ENCODE measurements at regions not wholly inside any gene's neighbourhood (a gene's known extent, or its start where the extent isn't known, plus 50 kb on each side); places are given as distances from the start of the nearest gene placed in this dataset.

GRCh38 chr14:50026396-50026795 lies 90.0 kb downstream of the VCPKMT start:
- no peaks in the 10 kb centered on the region for H3K4me1 ChIP-seq (ENCODE audit: insufficient read depth, low read length, poor library complexity, severe bottlenecking)
- ChIA-PET POLR2A (interaction anchor here (0.6 kb wide), 1 partner anchor 23 kb away, joined by 4 read pairs; no protein-coding TSS in a partner anchor), CTCF (ENCODE audit: unreplicated experiment) (no interaction called here)
- H4K20me1 ChIP-seq (ENCODE audit: insufficient read depth, low read length) = no peaks in the 10 kb centered on the region
- intact Hi-C loops (cut with micrococcal nuclease; ENCODE audit: unreplicated experiment) = no loop called here
- no peak overlapping the region for H3K4me2 ChIP-seq (ENCODE audit: low read length)
- BruUV-seq (replicated peaks) = no TSS peak
- H3K4me3 ChIP-seq (ENCODE audit: low read depth, low read length, poor library complexity, severe bottlenecking) = no peak overlapping the region
- no peaks in the 10 kb centered on the region for H3K79me2 ChIP-seq (ENCODE audit: insufficient read depth, low read depth, low read length)
- H2AFZ ChIP-seq (ENCODE audit: low read length) = no peak overlapping the region
- no peaks in the 10 kb centered on the region for H3K9me2 ChIP-seq (ENCODE audit: insufficient read depth, low read length)
- DNase-seq (ENCODE audit: low spot score) = no peak
- peaks cover 9% of the 10 kb centered on the region; the same call in 1 of the 2 replicates for H3K9me3 ChIP-seq (ENCODE audit: low read length)
- H3K27ac ChIP-seq (ENCODE audit: low read depth, low read length, poor library complexity, severe bottlenecking) = no peak overlapping the region
- H3K36me3 ChIP-seq (ENCODE audit: insufficient read depth, low read length) = no peaks in the 10 kb centered on the region
- TF ChIP-seq CTCF (conservative IDR thresholded peaks at IDR 0.05; ENCODE audit: low read length) (no peak), EZH2phosphoT487 (IDR thresholded peaks at IDR 0.05; ENCODE audit: borderline replicate concordance, low read depth, low read length) (no peak)

GRCh38 chr14:50027816-50028215 lies 88.6 kb downstream of the VCPKMT start:
- TF ChIP-seq EZH2phosphoT487 (IDR thresholded peaks at IDR 0.05; ENCODE audit: borderline replicate concordance, low read depth, low read length) = no peak
- no peak for TF ChIP-seq CTCF (conservative IDR thresholded peaks at IDR 0.05; ENCODE audit: low read length)
- H3K9me2 ChIP-seq (ENCODE audit: insufficient read depth, low read length) = no peaks in the 10 kb centered on the region
- intact Hi-C loops (cut with micrococcal nuclease; ENCODE audit: unreplicated experiment) = no loop called here
- ChIA-PET CTCF (ENCODE audit: unreplicated experiment) (interaction anchor here (0.6 kb wide), 2 partner anchors 13 to 170 kb away, joined by 3 read pairs; no protein-coding TSS in a partner anchor), POLR2A (interaction anchor here (0.6 kb wide), 1 partner anchor 16 kb away, joined by 7 read pairs; no protein-coding TSS in a partner anchor)
- H4K20me1 ChIP-seq (ENCODE audit: insufficient read depth, low read length) = no peaks in the 10 kb centered on the region
- peaks cover 9% of the 10 kb centered on the region; the same call in 1 of the 2 replicates for H3K9me3 ChIP-seq (ENCODE audit: low read length)
- H3K79me2 ChIP-seq (ENCODE audit: insufficient read depth, low read depth, low read length) = no peaks in the 10 kb centered on the region
- H2AFZ ChIP-seq (ENCODE audit: low read length) = no peak overlapping the region
- BruUV-seq (replicated peaks) = no TSS peak
- no peaks in the 10 kb centered on the region for H3K36me3 ChIP-seq (ENCODE audit: insufficient read depth, low read length)
- no peak overlapping the region for H3K4me3 ChIP-seq (ENCODE audit: low read depth, low read length, poor library complexity, severe bottlenecking)
- H3K27ac ChIP-seq (ENCODE audit: low read depth, low read length, poor library complexity, severe bottlenecking) = no peak overlapping the region
- H3K4me1 ChIP-seq (ENCODE audit: insufficient read depth, low read length, poor library complexity, severe bottlenecking) = no peaks in the 10 kb centered on the region
- no peak overlapping the region for H3K4me2 ChIP-seq (ENCODE audit: low read length)
- DNase-seq (ENCODE audit: low spot score) = no peak

GRCh38 chr14:50028458-50028857 lies 87.9 kb downstream of the VCPKMT start:
- Histone ChIP-seq H3K27ac (ENCODE audit: low read depth, low read length, poor library complexity, severe bottlenecking) (no peak overlapping the region), H3K9me3 (ENCODE audit: low read length) (peaks cover 9% of the 10 kb centered on the region; the same call in 1 of the 2 replicates), H2AFZ (ENCODE audit: low read length) (no peak overlapping the region), H3K4me3 (ENCODE audit: low read depth, low read length, poor library complexity, severe bottlenecking) (no peak overlapping the region), H3K36me3 (ENCODE audit: insufficient read depth, low read length) (no peaks in the 10 kb centered on the region), H3K4me1 (ENCODE audit: insufficient read depth, low read length, poor library complexity, severe bottlenecking) (no peaks in the 10 kb centered on the region), H3K79me2 (ENCODE audit: insufficient read depth, low read depth, low read length) (no peaks in the 10 kb centered on the region), H4K20me1 (ENCODE audit: insufficient read depth, low read length) (no peaks in the 10 kb centered on the region), H3K4me2 (ENCODE audit: low read length) (no peak overlapping the region), H3K9me2 (ENCODE audit: insufficient read depth, low read length) (no peaks in the 10 kb centered on the region)
- BruUV-seq (replicated peaks) = no TSS peak
- POLR2A ChIA-PET = interaction anchor here (0.7 kb wide), 1 partner anchor 62 kb away, joined by 3 read pairs; no protein-coding TSS in a partner anchor
- CTCF ChIA-PET (ENCODE audit: unreplicated experiment) = no interaction called here
- intact Hi-C loops (cut with micrococcal nuclease; ENCODE audit: unreplicated experiment) = no loop called here
- TF ChIP-seq EZH2phosphoT487 (IDR thresholded peaks at IDR 0.05; ENCODE audit: borderline replicate concordance, low read depth, low read length) (no peak), CTCF (conservative IDR thresholded peaks at IDR 0.05; ENCODE audit: low read length) (no peak)
- no peak for DNase-seq (ENCODE audit: low spot score)
